Memory B cell (primary cell): ENCODE measurements at regions not wholly inside any gene's neighbourhood (a gene's known extent, or its start where the extent isn't known, plus 50 kb on each side); places are given as distances from the start of the nearest gene placed in this dataset.
"Not testable (repeated sequence)": the region's sequence is repeated elsewhere in the genome, so short reads cannot be mapped to it uniquely, and the experiment has no call there.

Source experiments
- ATAC-seq: fragments of 150-1000 bp; cut with Tn5 transposase; 2 replicates; pipeline ENCODE4 v1.10.0; 2021; ENCODE audit warnings: low read depth, mild to moderate bottlenecking, moderate library complexity
- DNase-seq, 2 donors: peaks; one replicate each; pipeline ENCODE4 v3.0.0; 2022; ENCODE audit warnings: low spot score in 2 of 2
- H3K27ac Mint-ChIP-seq: one replicate; pipeline ENCODE4 v1.8.0; 2022; ENCODE audit warnings: mild to moderate bottlenecking, moderate library complexity, mixed read lengths
- H3K27me3 Mint-ChIP-seq: one replicate; pipeline ENCODE4 v1.8.0; 2022; ENCODE audit warnings: mixed read lengths
- H3K36me3 Mint-ChIP-seq: one replicate; pipeline ENCODE4 v1.8.0; 2022; ENCODE audit warnings: mild to moderate bottlenecking, mixed read lengths
- H3K4me1 Mint-ChIP-seq: one replicate; pipeline ENCODE4 v1.8.0; 2022; ENCODE audit warnings: mixed read lengths
- H3K4me3 Mint-ChIP-seq: one replicate; pipeline ENCODE4 v1.8.0; 2022; ENCODE audit warnings: mild to moderate bottlenecking, moderate library complexity, mixed read lengths
- H3K9me3 Mint-ChIP-seq: one replicate; pipeline ENCODE4 v1.8.0; 2022; ENCODE audit warnings: mixed read lengths

- H3K27me3 Mint-ChIP-seq, H3K9me3 Mint-ChIP-seq, H3K27ac Mint-ChIP-seq, H3K4me3 Mint-ChIP-seq, H3K36me3 Mint-ChIP-seq, ATAC-seq, DNase-seq: not testable (repeated sequence)
- H3K4me1 Mint-ChIP-seq = peaks cover 12% of the 10 kb centered on the region
These were observed 243.7 kb upstream of the FOXN3 start for GRCh38 chr14:89660625-89661233.

GRCh38 chr14:89660166-89660565 lies 243.1 kb upstream of the FOXN3 start:
- no peak for ATAC-seq
- Mint-ChIP-seq H3K4me1 (peaks cover 12% of the 10 kb centered on the region), H3K4me3 (no peak overlapping the region), H3K27ac (no peak overlapping the region), H3K27me3 (no peaks in the 10 kb centered on the region), H3K36me3 (peaks cover 1% of the 10 kb centered on the region), H3K9me3 (peaks cover 3% of the 10 kb centered on the region)
- DNase-seq = no peak

DNA sequence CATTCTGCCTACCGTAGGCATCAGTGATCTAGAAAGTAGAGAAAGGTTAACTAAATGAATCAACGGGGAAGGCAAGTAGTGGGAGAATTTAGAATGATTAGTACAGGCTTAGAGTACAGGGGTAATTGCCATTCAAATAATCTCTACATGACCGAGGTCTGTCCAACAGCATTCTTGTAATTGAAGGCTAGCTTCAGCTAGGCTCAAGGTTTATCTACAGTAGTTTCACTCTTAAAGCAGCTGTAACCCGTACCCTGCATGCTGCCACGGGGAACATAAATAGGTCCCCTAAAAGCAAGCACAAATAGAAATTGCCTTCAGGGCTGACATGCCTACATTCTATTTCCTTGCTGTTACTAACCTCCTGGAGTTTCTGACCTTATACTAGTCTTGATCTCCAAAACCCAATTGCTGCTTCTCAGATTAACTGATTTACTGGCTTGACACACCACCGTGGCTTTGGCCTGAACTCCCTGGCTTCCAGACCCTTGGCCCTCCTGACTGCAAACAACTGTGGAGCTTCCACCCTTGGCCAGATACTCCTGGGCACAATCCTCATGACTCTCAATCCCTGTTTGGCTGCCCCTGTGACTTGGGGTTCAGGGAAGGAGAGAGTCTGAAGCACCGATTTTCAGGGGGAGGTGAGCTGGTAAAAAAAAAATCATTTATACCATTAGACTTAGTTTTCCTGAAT lies 242.1 kb upstream of the FOXN3 start:
- Mint-ChIP-seq H3K36me3 (no peaks in the 10 kb centered on the region), H3K9me3 (peaks cover 2% of the 10 kb centered on the region), H3K27ac (no peak overlapping the region), H3K4me3 (no peak overlapping the region), H3K27me3 (no peaks in the 10 kb centered on the region), H3K4me1 (peaks cover 10% of the 10 kb centered on the region)
- ATAC-seq (no peak), DNase-seq (no peak)

DNA sequence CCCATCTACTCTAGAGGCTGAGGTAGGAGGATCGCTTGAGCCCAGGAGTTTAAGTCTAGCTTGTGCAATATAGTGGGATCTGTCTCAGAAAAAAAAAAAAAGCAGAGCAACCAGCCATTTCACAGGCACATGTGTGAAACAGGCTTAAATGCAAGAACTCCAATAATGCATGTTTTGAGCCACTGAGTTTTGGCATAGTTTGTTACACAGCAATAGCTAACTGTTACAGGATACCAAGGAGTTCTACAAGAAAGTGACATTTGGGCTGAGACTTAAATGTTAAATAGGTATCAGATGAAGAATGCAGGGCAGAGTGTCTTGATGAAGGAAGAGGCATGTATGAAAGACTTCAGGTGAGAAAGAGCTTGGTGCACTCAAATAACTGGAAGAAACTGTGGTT lies 240.0 kb upstream of the FOXN3 start:
- H3K36me3 Mint-ChIP-seq = no peaks in the 10 kb centered on the region
- no peak overlapping the region for H3K4me3 Mint-ChIP-seq
- H3K4me1 Mint-ChIP-seq = peaks cover 20% of the 10 kb centered on the region

DNA sequence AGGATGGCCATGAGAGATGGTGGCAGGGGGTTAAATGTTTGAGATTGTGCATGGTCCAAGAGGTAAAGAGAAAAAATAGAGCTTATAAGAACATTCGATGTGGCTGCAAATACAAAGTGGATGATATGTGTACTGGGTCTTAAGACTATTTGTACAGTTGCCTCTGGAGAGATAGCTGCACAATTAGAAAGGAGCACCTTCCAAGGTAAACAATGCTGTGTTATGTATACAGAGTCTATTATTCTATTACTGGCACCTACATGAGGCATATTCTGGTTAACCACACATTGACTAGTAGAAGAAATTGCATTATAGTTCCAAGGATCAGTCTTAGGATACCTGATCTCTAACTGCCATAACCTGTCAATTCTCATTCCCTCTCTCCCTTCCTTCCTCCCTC lies 238.0 kb upstream of the FOXN3 start:
- Mint-ChIP-seq H3K9me3 (peaks cover 2% of the 10 kb centered on the region), H3K27ac (no peak overlapping the region)

More for the DNA sequence above, 240.0 kb upstream of the FOXN3 start:
- H3K9me3 Mint-ChIP-seq = peaks cover 2% of the 10 kb centered on the region
- DNase-seq = no peak
- no peak overlapping the region for H3K27ac Mint-ChIP-seq
- no peaks in the 10 kb centered on the region for H3K27me3 Mint-ChIP-seq
- no peak for ATAC-seq

DNA sequence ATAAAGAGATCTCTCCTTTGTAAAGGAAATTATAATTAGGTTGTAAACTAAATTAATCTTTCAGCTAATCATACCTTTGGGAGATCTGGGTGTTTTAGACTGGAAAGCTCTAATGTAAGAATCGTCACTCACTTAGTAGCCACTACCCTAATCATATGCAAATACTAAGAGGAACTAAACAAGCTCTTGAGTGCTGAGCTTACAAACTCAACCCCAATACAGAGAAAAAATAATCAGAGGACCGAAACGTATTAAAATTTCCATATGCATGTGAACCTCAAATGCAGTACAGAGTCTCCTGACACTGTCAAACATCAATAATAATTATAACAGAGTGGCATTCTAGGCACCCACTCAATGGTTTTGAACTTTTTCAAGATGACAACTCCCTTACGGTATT lies 235.3 kb upstream of the FOXN3 start:
- ATAC-seq (peak; percentile 92), DNase-seq (no peak)
- H3K36me3 Mint-ChIP-seq = no peaks in the 10 kb centered on the region
- peak overlapping the region; percentile 63 for H3K4me3 Mint-ChIP-seq
- H3K9me3 Mint-ChIP-seq = peaks cover 2% of the 10 kb centered on the region
- peaks cover 23% of the 10 kb centered on the region for H3K4me1 Mint-ChIP-seq
- H3K27me3 Mint-ChIP-seq = no peaks in the 10 kb centered on the region
- H3K27ac Mint-ChIP-seq = no peak overlapping the region

More for the DNA sequence above, 238.0 kb upstream of the FOXN3 start:
- peaks cover 29% of the 10 kb centered on the region for H3K4me1 Mint-ChIP-seq
- H3K4me3 Mint-ChIP-seq = no peak overlapping the region
- H3K27me3 Mint-ChIP-seq = no peaks in the 10 kb centered on the region
- no peak for ATAC-seq
- no peak for DNase-seq
- H3K36me3 Mint-ChIP-seq = no peaks in the 10 kb centered on the region

GRCh38 chr14:89651805-89652204 lies 234.8 kb upstream of the FOXN3 start:
- Mint-ChIP-seq H3K4me1 (peaks cover 21% of the 10 kb centered on the region), H3K4me3 (no peak overlapping the region), H3K27ac (peak overlapping the region; percentile 1), H3K36me3 (no peaks in the 10 kb centered on the region), H3K9me3 (no peaks in the 10 kb centered on the region), H3K27me3 (no peaks in the 10 kb centered on the region)
- DNase-seq = no peak
- no peak for ATAC-seq

DNA sequence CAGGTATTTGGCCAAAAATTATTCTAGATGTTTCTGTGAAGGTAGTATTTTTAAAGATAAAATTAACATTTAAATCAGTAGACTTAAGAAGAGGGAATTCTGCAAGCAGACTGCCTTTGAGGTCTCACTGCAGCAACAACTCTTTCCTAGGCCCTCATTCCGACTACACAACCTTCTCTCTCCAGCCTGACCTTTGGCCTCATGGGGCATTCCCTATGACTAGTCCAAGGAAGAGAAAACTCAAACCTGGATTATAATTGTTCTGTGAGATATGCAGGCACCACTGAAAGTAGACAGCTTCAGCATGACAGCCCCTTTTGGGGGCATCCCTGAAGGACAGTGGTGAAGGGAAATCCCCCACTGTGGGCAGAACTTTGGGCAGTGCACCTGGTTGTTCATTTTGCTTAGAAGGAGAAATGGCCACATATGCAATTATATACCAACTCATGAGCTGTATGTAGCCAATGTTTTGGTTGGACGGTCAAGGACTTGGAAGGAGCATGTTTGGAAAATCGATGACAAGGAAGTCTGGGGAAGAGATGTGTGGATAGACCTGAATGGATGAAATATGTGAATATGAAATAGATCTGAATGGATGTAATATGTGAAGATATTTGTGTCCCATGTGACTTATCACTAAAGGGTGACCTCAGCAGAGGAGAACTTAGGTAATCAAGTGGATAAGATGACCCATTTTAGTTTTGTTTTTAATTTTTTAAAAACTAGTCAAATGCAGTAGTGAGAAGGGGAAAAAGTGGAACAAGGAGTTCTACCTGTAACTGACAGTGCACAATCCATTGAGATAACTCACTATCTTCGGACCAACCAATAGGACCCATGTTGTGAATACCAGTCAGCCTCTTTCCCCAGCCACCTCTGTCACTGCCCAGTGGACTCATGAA lies 233.3 kb upstream of the FOXN3 start:
- no peaks in the 10 kb centered on the region for H3K27me3 Mint-ChIP-seq
- DNase-seq (no peak), ATAC-seq (peak; percentile 42)
- no peaks in the 10 kb centered on the region for H3K36me3 Mint-ChIP-seq
- peak overlapping the region; percentile 54 for H3K27ac Mint-ChIP-seq
- H3K4me1 Mint-ChIP-seq = peaks cover 19% of the 10 kb centered on the region
- no peak overlapping the region for H3K4me3 Mint-ChIP-seq
- no peaks in the 10 kb centered on the region for H3K9me3 Mint-ChIP-seq

GRCh38 chr14:89649451-89650075 lies 232.5 kb upstream of the FOXN3 start:
- DNase-seq (no peak), ATAC-seq (no peak)
- Mint-ChIP-seq H3K27me3 (no peaks in the 10 kb centered on the region), H3K36me3 (no peaks in the 10 kb centered on the region), H3K27ac (no peak overlapping the region), H3K4me1 (peaks cover 19% of the 10 kb centered on the region), H3K9me3 (no peaks in the 10 kb centered on the region), H3K4me3 (no peak overlapping the region)

DNA sequence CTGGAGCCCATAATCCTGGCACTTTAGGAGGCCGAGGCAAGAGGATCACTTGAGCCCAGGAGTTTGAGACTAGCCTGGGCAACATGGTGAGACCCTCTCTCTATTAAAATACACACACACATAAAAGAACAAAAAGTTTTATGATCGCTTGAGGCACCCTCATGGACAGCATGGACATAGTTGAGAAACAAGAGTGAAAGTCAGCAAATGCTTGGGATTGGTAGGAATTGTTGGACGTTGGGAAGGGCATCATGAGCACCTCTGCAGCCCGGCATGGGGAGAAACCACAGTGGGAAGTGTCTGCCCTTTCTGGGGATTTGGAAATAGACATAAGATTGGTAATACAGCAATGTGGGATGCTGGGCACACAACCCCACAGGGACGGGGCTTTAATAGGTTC lies 231.9 kb upstream of the FOXN3 start:
- no peak for DNase-seq
- no peak overlapping the region for H3K27ac Mint-ChIP-seq

GRCh38 chr14:89648510-89648909 lies 231.5 kb upstream of the FOXN3 start:
- Mint-ChIP-seq H3K36me3 (no peaks in the 10 kb centered on the region), H3K27ac (no peak overlapping the region), H3K27me3 (no peaks in the 10 kb centered on the region), H3K4me3 (no peak overlapping the region), H3K9me3 (no peaks in the 10 kb centered on the region), H3K4me1 (peaks cover 16% of the 10 kb centered on the region)
- DNase-seq (no peak), ATAC-seq (no peak)

More for the DNA sequence above, 231.9 kb upstream of the FOXN3 start:
- Mint-ChIP-seq H3K27me3 (no peaks in the 10 kb centered on the region), H3K4me1 (peaks cover 18% of the 10 kb centered on the region), H3K9me3 (no peaks in the 10 kb centered on the region), H3K4me3 (no peak overlapping the region), H3K36me3 (no peaks in the 10 kb centered on the region)
- ATAC-seq = no peak

DNA sequence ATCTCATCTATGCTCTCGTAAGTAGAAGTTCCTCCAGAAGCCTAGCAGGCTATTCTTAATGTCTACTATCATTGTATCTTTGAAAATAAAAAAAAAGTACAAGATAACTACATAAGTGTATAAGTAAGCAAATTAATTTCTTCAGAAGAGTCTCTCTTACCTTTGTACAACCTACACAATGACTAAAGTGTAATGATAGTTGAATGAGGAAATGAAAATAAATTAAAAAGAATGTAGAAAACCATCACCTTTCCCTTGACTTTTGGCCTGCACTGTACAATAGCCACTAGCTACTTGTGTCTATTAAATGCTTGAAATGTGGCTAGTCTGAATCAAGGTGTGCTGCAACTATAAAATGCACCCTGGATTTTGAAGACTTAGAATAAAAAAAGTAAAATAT lies 229.9 kb upstream of the FOXN3 start:
- Mint-ChIP-seq H3K36me3 (no peaks in the 10 kb centered on the region), H3K4me3 (no peak overlapping the region)

DNA sequence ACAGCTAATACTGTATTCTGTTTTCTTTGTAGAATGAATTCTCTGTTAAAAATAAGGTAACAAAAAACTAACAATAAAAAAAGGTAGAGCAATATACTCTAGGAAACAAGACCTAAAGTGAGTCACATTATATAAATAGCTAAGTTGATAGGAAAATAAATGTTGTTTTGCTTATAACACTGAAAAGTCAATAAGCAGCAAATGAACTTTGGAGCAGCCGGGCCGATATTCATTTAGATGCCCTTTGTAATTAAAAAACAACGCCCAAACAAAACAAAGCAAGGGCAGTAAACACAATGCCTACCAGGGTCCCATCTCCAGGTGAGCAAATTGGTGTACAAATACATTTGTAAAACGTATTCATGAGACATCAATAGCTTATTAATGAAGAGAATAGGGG lies 227.6 kb upstream of the FOXN3 start:
- ATAC-seq = no peak
- H3K4me3 Mint-ChIP-seq = no peak overlapping the region
- peaks cover 13% of the 10 kb centered on the region for H3K4me1 Mint-ChIP-seq

More for the DNA sequence above, 229.9 kb upstream of the FOXN3 start:
- no peak for ATAC-seq
- Mint-ChIP-seq H3K4me1 (peaks cover 12% of the 10 kb centered on the region), H3K27me3 (no peaks in the 10 kb centered on the region), H3K27ac (no peak overlapping the region), H3K9me3 (no peaks in the 10 kb centered on the region)
- no peak for DNase-seq

More for the DNA sequence above, 227.6 kb upstream of the FOXN3 start:
- H3K9me3 Mint-ChIP-seq = no peaks in the 10 kb centered on the region
- H3K36me3 Mint-ChIP-seq = no peaks in the 10 kb centered on the region
- H3K27me3 Mint-ChIP-seq = no peaks in the 10 kb centered on the region
- H3K27ac Mint-ChIP-seq = peak overlapping the region; percentile 6
- no peak for DNase-seq
